Fibroblast of upper back skin (primary cell): ENCODE measurements at regions not wholly inside any gene's neighbourhood (a gene's known extent, or its start where the extent isn't known, plus 50 kb on each side); places are given as distances from the start of the nearest gene placed in this dataset.
"Not testable (repeated sequence)": the region's sequence is repeated elsewhere in the genome, so short reads cannot be mapped to it uniquely, and the experiment has no call there.

Experiments used
- DNase-seq: peaks from one replicate; pipeline ENCODE4 v3.0.0-alpha.2; 2013

DNA sequence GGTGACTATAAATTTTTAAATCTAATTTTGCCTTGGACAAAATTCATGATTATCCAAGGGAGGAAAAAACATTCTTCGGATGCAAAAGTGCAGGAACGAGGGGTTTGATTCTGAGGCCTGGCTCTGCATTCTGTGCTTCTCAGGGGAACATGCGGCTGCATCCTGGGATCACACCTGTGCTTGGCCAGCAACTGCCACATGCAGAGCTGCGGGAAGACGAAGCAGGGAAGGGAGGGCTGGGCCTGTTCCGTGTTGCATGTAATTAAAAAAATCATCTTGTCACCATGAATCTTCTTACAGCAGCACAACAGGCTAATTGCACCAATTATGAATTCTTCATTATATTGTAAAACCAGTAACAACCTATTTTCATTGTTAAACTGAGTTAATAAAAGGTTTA is 158.0 kb upstream of the ALKAL2 start:
- DNase-seq: no peak

DNA sequence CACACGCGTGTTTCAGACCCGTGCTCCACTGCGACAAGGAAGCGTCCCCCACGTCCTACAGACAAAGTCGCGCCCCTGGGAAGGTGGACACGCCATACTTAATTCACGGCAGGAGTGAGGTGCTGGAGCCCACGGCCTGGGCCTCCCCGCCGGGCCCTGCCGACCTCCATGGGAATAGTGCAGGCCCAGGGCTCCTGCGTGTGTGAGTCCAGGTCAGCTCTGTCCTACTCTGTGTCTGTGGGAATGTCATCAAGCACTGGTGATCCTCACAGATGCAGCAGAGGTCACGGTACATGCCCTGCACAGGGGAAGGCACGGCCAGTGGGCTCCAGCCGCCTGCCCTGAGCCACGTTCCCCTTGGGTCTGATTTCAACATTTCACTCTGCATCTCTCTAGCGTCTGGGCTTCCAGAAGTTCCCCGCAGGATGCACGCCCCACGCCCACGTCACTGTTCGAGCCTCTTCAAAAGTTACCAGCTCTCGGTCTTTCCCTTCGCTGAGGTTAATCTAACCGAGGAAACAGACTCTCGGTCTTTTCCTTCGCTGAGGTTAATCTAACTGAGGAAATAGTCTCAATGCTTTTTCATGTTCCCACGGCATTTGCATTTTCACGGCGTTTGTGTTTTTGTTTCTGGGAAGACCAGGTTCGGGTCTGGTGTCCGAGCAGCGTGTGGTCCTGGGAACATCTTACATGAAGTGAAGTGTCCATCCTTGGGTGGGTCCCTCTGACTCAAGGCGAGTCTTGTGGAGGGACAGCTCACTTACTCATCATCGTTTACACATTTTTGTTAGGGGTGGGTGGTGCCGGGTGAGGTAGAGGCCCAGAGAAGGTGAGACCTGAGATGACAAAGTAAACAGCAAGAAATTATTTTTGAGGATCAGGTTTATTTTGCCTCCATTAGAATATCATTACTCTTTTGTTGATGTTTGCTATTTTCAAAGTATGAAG is 157.3 kb upstream of the ALKAL2 start:
- no peak for DNase-seq

DNA sequence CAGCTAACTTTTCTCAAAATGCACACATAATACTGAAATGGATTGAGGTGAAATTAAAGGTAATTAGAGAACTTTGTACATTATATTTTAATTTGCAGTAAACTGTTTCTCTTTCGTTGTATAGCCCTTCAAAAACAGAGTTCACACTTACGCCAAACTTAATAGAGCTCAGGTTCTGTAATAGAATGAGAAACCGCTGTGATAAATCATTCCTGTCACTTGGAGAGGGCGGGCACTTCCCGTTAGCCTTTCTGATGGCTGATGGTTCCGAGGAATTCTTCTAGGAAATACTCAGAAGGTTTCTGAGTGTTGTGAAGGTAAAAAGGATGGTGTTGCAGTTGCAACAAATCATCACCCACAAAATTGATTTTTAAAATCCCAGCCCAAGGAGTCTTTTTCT is 155.8 kb upstream of the ALKAL2 start:
- no peak for DNase-seq

DNA sequence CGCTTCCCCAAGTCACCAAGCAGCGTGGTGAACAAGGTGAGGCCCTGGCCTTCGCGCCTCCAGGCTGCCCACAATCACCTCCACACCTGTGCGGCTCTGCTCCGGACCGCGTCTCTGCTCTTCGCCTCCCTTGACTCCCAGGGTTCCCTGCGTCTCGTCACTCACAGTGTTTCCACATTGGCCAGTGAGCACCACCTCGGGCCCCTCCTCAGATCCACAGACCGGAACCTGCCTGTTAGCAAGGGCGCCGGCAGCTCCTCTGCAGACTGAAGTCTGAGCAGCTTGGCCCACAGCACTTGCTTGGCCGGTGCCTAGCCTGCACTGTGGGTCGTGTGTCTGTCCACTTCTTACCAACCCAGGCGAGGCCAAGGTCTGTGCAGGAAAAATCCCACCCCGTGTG is 155.3 kb upstream of the ALKAL2 start:
- DNase-seq: no peak

DNA sequence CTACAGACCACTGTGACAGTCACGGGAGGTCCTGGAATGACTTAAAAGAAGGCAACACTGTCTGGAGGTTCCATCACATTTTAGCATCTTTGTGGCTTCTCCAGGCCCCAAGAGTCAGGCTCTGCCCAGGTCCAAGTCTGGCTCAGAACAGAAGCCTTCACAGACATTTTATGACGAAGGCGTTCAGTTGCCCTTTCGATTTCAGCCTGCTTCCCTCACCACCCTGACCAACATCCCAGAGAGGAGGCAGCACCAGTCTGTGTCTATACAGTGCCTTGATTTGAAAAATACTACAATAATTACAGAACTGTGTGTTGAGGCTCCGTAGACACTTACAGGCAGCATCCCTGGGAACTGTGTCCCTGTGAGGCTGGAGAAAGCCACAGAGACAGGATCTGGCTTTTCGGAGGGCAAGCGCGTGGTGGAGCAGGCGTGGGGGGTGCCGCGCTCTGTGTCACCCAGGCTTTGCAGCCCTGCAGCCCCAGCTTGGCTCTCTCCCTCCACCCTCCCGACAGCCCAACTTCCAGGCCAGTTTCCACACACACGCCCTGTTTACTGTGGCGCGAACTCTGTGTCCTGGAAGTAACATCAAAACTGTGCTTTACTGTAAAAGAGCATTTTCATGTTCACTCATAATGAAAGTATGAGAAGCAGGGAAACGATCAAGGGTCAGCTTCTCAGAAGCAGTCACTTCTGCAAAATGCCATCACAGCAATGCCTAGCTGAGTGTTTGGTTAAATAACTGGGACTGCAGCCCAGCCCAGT is 153.5 kb upstream of the ALKAL2 start:
- DNase-seq: no peak

DNA sequence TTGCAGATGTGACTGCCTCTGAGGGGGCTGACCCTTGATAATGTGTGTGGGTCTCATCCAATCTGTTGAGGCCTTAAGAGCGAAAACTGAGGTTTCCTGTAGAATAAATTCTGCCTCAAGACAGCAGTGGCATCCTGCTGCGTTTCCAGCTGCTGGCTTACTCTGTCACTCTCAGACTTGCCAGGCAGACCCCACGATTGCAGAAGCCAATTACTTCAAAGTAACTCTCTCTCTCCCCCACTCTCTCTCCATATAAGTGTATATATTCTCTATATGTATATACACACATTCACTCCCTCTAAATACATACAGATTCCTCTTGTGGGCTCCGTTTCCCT is 152.5 kb upstream of the ALKAL2 start:
- no peak for DNase-seq

DNA sequence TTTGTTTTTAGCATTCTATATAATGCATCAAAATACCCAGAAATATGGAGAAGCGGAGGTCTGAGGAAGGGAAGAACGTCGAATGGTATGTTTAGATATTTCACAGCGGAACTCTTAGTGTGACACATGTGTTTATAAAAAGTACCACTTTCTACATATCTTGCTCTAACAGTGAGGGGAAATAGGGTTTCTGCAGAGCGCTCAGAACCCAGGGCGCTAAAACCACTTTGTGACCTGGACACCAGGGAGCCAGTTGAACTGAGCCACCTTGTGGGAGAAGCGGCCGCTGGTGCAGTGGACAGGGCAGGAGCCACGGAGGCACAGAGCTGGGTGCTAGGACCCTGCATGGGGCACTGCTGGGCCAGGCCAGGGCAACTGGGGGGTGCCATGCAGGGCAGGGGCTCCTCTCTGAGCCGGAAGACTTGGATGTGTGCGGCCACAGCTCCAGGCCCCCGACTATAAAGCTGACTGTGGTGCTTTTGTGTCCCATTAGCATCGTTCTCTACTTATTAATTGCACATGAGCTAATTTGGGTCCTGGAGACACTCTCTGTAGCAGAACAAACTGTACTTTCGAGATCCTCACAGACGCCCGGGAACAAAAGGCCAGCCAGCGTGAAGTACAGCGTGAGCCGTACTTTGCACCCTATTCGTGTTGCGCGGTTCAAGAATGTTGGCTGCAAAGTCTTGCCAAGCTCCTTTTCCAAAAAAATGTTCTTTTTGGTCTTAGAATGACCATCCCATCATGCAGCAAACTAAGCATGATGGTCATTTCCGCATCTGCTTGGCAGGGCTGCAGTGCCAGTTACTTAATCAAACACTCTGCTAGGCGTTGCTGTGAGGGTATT is 151.9 kb upstream of the ALKAL2 start:
- DNase-seq: no peak

DNA sequence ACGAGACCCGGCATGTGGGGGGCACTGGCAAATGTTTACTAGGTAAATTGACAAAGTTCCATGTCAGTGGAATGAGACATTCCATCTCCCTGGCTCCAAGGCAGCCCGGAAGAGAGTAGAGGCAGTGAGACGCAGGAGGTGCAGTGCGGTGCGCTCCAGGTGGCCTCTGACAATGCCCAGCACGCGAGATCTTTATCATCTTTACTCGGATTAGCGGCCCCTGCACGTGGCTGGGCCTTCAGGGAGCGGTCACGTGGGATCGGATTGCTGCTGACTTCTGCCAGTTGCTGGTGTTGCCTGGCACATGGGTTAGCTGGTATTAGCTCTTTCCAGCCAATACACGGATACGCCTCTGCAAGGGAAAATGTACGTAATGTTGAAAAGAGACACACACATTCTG is 151.2 kb upstream of the ALKAL2 start:
- no peak for DNase-seq

DNA sequence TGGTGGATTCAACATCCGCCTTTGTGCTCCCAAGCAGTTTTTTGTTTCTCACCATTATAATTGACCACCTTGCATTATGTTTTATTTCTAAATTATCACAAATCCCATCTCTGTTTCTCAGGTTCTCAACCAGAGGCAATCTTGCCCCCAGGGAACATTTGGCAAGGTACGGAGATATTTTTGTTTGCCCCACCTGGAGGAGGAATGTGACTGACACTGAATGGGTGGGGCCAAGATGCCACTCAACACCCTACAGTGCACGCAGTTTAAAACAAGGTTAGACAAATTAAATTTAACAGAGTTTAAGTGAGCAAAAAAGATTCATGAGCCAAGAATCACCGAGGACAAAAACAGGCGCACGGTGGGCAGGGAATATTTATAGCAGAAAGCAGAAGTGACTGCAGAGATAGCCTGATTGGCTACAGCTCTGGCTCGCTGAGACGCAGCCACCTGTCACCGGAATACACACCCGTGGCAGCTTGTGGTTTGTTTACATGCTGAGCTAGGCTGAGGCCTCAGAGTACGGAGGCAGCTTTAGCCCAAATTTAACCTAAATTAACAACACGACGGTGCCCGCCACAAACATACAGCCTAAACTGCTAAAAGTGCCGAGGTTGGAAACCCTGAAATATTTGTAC is 150.0 kb upstream of the ALKAL2 start:
- DNase-seq: no peak

DNA sequence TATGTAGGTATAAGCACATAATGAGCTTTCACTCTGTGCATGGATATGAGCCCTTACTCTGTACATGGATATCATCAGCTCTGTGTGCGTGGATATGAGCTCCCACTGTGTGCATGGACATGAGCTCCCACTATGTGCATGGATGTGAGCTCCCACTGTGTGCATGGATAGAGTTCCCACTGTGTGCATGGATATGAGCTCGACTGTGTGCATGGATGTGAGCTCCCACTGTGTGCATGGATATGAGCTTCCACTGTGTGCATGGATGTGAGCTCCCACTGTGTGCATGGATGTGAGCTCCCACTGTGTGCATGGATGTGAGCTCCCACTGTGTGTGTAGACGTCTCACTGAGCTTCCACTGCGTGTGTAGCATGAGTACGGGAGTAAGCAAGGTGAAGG is 149.3 kb upstream of the ALKAL2 start:
- no peak for DNase-seq

DNA sequence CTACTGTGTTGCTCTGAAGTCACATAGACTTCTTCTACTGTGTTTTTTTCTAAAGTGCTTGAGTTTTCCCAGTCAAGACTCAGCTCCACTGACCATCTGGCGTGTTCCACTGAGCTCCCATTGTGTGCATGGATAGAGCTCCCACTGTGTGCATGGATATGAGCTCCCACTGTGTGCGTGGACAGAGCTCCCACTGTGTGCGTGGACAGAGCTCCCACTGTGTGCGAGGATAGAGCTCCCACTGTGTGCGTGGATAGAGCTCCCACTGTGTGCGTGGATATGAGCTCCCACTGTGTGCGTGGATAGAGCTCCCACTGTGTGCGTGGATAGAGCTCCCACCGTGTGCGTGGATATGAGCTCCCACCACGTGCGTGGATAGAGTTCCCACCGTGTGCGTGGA is 148.3 kb upstream of the ALKAL2 start:
- DNase-seq: no peak

DNA sequence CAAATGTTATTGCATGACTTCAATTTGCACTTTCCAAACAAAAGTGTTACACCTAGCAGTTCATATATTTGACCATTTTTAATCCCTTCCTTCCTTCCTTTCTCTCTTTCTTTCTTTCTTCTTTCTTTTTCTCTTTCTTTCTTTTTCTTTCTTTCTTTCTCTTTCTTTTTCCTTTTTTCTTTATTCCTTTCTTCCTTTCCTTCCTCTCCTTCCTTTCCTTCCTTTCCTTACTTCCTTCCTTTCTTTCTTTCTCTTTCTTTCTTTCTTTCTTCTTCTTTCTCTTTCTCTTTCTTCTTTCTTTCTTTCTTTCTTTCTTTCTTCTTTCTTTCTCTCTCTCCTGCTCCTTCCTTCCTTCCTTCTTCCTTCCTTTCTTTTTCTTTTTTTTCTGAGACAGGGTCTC is 146.7 kb upstream of the ALKAL2 start:
- no peak for DNase-seq

DNA sequence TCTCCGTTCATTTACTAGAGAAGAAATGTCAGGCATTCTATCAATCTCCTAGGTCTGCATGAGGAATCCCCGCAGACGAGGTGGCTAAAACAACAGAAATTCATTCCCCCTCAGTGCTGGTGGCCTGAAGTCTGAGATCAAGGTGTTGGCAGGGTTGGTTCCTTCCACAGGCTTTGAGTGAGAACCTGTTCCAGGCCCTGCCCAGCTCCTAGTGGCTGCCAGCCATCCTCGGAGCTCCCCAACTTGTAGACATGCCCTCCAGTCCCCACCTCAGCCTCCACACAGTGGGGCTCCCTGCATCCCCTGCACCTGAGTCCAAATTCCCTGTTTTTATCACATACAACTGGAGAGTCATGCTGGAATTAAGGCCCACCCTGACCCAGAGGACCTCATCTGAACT is 145.3 kb upstream of the ALKAL2 start:
- DNase-seq: no peak

DNA sequence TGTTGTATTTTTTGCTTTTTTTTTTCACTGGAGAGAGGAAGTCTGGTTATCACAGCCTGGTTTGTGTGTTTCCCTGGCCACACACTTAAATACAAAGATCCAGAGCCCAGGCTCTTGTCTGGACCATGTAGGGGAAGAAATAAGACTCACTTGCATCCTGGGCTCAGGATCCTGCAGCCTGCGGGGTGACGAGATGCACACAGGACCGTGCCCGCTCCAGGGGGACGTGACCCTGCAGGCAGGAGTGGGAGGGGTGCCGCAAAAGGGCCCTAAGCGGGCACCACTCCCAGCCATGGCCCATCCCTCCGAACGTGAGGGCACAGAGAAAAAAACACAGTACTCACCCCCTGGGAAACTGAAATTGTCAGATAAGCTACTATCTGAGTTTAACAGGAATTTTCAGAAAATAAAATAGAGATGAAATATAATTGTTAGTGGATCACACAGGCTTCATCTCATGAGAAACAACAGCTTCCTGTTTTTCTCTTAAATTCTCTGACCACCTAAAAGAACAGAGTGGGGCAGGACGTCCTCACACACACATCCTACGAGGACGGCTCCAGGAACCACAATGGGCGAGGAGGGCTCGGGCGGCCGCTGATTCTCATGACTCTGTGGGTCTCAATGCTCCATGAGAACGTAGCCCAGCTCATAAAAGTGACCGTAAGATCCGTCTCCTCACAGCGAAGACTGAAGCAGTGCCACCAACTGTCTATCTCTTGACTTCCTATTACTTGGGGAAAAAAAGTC is 142.6 kb upstream of the ALKAL2 start:
- DNase-seq: no peak

DNA sequence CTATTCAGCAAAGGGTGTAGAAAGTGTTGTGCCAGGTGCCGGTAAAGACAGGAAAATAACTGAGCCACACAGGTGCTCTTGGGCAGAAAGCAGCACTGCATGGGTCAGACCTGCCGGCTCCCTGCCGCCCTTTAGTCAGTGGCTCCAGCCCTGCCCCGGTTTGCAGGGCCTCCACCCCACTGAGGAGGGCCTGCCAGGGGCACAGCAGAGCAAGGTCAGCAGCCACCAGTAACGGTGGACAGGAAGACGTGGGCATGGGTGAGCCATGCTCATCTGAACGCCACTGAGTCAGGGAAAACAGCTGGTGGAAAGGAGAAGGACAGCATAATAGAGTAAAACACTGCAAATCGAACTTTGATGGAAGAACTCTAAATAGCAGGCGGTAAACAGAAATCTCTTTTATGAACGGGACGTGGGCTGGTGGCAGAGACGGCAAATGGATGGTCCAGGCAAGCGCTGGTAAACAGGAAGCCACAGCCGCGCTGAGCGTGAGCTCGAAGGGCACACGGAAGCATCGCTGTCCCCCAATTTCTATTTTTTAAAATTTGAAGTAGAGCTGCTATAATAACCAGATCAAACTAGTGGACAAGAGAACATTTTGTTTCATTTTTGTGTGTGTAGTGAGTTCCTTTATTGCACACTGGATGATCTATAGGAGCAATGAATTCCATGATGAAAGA is 141.8 kb upstream of the ALKAL2 start:
- no peak for DNase-seq

DNA sequence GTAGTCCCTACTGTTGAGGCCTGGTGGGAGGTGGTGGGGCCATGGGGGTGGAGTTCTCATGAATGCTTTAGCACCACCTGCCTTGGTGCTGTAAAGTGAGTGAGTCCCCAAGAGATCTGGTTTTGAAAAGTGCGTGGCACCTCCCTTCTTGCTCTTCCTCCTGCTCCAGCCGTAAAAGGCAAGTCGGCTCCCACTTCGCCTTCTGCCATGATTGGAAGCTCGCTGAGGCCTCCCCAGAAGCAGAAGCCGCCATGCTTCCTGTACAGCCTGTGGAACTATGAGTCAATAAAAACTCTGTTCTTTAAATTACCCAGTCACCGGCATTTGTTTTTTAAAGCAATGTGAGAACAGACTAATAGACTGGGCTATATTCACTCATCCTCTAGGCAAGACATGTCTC is 141.3 kb upstream of the ALKAL2 start:
- DNase-seq: no peak

DNA sequence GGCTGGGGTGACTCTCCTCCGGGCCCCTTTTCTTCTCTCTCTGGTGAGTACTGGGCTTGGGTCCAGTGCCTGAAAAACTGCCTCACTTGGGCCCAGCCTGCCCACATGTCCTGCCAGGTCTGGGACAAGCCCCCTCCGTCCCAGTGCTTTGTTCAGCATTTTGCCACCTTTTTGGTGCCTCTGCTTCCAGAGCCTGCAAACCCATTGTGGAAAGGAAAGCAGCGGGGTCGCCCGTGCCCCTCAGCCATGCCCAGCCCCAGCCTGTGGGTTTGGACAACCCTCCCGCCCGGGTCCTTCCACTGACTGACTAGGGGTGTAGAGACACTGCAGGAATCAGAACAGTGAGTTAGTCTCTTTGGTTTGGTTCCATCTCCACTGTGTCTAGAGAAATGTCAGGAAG is 140.7 kb upstream of the ALKAL2 start:
- DNase-seq: no peak

DNA sequence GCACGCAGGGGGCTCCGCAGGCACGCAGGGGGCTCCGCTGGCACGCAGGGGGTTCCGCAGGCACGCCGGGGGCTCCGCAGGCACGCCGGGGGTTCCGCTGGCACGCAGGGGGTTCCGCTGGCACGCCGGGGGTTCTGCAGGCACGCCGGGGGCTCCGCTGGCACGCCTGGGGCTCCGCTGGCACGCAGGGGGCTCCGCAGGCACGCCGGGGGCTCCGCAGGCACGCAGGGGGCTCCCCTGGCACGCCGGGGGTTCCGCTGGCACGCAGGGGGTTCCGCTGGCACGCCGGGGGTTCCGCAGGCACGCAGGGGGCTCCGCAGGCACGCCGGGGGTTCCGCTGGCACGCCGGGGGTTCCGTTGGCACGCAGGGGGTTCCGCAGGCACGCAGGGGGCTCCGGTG is 138.8 kb upstream of the ALKAL2 start:
- not testable (repeated sequence) for DNase-seq

DNA sequence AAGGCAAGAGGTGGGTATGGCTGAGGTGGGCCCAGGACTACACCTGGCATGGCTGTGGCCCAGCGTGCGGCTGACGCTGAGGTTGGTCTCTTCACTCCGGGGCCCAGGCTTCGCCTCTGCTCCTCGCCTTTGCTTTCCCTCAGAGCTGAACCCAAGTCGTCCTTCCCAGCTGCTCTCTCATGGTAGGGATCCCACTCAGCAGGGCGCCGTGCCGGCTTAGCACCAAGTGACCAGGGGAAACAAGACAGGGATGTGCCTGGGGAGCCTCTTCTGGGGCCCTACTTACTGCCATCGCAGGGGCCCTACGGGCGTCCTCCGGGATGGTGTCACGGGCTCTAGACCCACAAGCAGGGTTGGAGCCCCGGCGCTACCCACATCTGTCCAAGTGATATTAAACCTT is 138.1 kb upstream of the ALKAL2 start:
- DNase-seq: no peak

DNA sequence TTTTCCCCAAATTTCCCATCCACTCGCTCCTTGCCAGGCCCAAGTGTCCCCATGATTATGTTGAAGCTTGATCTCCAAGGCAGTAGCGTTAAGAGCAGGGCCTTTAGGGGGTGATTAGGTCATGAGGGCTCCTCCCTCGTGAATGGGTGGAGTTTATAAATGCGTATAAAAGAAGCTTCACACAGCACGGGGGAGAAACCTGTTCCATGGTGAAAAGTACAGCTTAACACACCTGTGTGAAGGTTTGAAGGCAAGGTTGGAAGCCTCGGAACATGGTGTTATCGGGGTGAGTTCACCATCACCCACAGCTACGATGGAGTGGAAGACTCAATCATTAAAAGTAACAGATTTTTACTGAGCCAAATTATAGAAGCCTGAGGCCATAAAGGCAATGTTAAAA is 137.4 kb upstream of the ALKAL2 start:
- no peak for DNase-seq

DNA sequence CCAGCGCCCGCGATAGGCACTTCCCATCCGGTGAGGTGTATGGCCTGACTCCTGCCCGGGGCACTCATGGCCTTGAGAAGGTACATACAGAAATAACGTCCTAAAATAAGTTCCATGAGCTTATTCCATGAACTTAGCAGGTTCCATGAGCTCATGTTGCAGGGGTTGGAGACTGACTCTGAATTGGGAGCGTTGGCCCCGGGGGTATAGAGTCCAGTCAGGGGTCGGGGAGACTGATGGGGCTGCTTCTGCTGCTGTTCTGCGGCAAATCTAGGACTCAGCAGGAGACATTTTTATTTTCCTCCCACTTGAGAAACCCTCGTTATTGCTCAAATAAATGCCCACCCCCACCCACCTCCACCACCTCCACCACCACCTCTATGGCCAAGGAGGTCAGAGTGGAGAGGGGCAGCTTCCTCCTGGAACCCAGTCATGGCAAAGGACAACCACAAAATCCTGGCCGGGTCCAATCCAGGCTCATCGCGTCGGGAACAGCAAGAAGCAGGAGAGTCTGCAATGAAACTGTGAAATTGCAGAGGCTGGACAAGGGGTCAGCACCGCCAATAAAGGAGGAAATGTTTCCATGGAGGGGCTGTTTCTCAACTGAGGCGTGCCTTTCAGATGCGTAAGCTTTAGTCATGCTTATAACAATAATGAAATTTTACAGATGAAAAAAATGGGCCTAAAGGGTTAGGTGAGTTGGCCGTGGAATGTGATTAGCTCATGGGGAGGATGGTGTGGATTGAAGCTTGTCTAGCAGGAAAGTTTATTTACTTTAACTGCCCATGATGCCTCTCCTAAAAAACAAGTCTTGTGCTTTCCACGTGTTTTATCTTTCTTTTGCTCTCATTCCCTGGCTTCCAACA is 136.6 kb upstream of the ALKAL2 start:
- DNase-seq: peak; percentile 12
